COLO668 (cell line): ENCODE measurements at regions not wholly inside any gene's neighbourhood (a gene's known extent, or its start where the extent isn't known, plus 50 kb on each side); places are given as distances from the start of the nearest gene placed in this dataset.
"Not testable (repeated sequence)": the region's sequence is repeated elsewhere in the genome, so short reads cannot be mapped to it uniquely, and the experiment has no call there.

Experiments
- DNase-seq: peaks from one replicate; lab custom pipeline; 2025; ENCODE audit not compliant: unreplicated experiment; lab: John Stamatoyannopoulos, UW

DNA sequence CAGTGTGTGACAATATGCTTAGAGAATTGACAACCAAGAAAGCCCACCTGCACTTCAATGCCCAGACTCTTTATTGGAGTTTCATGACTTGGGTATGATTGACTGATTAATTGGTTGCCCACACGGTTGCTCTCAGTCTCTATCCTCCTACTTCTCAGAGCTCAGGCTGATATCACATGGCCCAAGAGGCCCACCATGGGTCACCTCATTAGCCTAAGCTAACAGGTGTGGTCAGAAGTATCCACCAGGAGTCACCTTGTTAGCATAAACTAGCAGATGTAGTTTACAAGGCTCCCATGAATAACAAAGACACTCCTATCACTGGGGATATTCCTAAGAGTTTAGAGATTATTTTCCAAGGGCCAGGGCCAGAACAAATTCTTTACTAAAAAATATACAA is 120.2 kb upstream of the MBNL1 start:
- DNase-seq, result no peak

DNA sequence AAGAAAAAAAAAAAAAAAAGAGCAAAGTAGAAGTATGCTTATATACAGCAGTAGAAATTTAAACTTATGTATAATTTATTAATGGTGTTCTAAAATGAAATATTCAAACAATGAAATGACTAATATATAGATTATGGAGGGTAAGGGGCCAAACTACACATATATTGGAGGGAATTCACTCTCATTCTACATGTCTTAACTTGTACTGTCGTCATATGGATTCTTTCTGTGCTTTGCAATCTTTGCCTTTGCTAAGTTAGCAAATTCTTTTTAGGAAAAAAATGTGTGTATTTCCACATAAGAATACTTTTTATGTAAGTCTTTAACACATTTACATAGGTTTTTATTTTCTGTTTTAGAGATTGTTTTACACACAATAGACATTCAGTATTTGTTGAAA is 118.9 kb upstream of the MBNL1 start:
- DNase-seq, result no peak

DNA sequence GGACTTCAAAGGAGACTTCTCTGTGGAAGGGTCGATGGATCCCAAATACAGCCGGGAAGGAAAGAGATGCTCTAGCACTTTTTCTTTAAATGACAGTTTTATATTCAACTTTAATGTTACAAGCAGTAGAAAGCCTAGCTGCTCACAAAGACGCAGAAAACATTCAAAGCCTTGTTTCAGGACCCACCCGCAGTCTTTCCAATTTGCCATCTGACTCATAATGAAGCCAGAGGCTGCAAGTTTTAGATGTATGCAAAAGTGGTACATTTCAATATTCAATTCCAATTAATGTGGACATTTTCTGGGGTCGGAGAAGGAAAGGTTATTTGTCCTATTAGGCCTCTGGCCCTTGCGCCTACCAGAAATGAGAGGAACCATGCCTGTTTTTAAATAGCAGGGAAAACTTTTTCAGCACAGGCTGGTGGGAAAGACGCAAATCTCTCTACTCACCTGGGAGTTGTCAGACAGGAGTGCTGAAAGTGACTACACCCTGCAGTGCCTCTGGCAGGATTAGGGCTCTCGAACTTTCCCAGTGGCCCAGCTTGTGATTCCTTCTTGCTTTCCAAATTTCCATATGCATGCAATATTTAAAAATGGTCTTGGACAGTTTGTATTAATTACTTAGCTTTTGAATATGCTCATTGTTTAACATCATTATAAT is 117.4 kb upstream of the MBNL1 start:
- no peak for DNase-seq

DNA sequence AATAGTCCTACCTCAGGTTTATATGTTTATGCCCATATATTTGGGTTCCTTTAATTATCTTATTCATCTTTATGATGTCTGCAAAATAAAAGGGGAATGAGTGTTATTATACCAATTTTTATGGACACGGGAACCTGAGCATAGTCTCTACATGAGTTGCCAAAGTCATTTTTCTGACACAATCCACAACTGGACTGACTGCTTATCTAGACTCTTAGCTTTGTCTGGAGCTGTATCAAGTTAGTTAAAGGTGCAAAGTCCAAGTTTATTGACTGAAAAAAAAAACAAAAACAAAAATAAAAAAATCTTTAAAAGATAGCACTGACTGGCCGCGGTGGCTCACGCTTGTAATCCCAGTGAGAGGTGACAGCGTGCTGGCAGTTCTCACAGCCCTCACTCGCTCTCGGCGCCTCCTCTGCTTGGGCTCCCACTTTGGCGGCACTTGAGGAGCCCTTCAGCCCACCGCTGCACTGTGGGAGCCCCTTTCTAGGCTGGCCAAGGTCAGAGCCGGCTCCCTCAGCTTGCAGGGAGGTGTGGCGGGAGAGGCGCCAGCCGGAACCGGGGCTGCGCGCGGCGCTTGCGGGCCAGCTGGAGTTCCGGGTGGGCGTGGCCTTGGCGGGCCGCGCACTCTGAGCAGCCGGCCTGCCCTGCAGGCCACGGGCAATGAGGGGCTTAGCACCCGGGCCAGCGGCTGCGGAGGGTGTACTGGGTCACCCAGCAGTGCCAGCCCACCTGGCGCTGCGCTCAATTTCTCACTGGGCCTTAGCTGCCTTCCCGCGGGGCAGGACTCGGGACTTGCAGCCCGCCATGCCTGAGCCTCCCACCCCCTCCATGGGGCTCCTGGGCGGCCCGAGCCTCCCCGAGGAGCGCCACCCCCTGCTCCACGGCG is 116.6 kb upstream of the MBNL1 start:
- DNase-seq, result not testable (repeated sequence)

DNA sequence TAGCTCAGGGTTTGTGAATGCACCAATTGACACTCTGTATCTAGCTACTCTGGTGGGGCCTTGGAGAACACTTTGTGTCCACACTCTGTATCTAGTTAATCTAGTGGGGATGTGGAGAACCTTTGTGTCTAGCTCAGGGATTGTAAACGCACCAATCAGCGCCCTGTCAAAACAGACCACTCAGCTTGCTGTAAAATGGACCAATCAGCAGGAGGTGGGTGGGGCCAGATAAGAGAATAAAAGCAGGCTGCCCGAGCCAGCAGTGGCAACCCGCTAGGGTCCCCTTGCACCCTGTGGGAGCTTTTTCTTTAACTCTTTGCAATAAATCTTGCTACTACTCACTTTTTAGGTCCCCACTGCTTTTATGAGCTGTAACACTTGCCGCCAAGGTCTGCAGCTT is 115.6 kb upstream of the MBNL1 start:
- not testable (repeated sequence) for DNase-seq

DNA sequence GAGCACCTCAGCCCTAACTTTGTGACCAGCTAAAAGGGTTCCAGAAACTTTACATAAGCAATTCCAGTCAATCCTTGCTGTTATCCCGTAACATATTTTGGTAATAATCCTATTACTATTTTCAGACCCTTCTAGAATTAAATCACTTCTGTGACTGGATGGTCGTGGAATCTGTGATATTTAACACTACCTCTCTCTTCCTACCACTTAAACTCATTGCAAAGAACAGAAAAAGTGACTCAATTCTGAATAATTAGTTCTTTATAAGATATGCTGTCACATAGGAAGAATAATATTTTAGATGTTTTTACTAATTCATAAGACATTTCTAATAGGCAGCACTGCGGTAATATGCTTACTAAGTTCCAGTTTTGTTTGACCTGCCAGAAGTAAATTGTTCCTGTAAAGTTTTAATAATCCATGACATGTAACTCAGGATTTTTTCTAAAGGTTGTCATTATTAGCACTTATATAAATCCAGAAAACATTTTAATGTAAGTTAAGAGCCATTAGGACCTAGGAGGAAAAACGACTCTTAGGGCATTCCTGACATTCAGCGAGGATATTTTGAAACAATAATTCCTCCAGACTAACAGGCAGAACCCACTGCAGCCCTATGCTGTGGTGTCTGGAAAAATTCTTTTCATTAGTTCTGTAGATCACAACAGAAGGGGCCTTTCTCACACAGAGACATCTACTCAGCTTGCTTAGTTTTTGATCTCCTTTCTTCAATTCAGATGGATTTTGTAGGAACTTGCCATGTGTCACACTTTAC is 113.3 kb upstream of the MBNL1 start:
- no peak for DNase-seq

DNA sequence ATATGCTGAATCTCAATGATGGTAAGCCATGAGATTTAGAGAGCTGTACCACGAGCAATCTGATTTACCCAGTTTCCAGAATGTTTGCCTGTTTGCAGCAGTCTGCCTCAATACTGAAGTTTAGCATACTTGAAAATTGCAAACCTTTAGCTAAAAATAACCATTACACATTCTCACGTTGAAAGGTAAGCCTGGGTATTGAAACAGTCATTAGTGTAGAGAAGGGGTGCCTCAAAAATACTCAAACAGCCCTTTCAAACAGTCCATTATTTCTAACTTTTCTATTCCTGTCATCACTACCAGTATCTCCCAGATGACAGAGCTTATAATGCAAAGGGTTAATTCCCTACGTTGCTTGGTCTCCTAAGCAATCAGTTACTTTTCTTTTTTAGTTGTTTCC is 111.8 kb upstream of the MBNL1 start:
- DNase-seq, result no peak

DNA sequence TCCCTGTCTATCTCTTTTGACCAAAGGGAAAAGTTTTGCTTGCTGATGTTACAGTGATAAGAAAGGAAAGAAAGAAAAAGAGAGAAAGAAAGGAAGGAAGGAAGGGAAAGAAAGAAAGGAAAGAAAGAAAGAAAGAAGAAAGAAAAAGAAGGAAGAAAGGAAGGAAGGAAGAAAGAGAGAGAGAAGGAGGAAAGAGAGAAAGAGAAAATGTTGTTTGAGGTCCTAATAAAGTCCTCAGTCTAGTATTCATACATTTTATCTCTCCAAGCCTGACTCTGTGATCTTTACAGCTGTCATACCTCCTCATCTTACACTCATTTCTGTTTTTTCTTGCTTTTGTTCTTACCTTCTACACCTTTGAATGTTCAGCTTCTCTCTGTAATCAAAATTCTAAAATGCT is 111.4 kb upstream of the MBNL1 start:
- no peak for DNase-seq

DNA sequence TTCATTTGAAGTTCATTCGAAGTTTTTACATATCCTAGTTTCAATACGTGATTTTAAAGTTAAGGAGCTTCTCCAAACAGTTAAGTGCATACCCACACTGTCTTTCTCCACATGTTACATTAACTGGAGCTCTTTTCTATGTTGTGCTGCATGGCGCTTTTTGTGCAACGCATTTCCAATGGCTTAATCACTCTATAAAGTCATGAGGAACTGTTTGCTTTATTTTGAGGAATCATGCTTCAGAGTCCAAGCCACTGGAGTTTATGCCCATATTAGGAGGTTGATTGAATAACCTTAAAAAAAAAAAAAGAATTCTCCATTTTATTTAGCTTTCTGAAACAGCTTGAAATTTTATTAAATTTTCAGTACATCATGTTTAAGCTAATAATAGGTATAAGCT is 109.4 kb upstream of the MBNL1 start:
- DNase-seq, result no peak

DNA sequence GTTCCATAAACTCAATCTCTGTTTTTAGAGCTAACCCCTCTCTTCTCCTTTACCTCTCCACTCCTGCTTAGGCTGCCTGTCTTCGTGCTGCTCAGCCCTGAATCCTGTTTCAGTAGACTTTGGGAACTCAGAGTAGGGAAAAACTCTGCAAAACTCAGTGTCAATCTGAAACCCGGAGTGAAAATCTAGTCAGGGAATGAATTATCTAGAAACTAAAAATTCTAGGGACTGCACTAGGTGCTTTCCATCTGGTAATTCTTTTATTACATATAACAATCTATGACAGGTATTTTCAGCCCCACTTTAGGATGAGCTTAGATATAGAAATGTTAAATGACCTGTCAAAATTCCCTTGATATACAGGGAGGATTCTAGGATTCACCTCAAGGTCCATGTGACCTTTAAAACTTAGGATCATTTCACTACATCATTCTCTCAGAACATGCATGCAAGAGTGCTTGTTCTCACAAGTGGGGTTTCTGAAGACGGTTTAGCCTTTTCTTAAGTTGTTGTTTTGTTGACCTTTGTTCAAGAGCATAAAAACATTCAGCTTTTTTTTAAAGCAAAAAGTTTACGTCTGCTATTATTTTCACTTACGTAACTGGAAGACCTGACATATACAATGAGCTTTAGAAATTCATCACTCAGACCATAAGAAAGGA is 108.2 kb upstream of the MBNL1 start:
- DNase-seq, result no peak

DNA sequence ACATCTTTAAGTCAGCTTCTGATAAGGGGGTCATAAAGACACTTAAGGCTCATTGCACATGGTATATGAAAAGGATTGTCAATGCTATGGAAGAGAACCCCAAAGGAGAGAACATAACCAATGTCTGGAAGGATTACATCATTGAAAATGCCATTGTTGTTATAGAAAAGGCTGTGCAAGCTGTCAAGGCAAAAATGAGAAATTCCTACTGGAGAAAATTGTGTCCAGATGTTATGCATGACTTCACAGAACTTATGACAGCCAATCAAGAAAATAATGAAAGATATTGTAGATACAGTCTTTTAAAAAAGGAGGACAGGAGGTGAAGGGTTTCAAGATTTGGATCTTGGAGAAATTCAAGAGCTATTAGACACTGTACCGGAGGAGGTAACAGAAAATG is 96.3 kb upstream of the MBNL1 start:
- DNase-seq, result no peak

DNA sequence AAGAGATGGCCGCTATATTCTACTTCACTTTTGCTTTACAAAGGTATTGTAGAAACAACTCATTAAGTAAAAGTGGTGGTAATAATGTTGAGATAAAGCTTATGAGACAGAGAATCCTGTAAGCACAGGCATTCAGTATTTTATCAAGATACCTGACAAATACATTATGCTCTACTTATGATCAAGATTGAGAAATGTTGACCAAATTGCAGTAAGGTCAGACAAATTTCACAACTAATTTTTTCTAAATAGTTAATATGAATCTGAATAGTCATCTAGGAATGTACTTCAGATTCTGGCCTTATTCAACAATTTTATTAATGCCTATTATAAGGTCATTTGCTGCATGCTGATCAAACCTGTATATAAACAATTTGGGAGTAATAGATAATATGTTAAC is 95.1 kb upstream of the MBNL1 start:
- DNase-seq, result no peak

DNA sequence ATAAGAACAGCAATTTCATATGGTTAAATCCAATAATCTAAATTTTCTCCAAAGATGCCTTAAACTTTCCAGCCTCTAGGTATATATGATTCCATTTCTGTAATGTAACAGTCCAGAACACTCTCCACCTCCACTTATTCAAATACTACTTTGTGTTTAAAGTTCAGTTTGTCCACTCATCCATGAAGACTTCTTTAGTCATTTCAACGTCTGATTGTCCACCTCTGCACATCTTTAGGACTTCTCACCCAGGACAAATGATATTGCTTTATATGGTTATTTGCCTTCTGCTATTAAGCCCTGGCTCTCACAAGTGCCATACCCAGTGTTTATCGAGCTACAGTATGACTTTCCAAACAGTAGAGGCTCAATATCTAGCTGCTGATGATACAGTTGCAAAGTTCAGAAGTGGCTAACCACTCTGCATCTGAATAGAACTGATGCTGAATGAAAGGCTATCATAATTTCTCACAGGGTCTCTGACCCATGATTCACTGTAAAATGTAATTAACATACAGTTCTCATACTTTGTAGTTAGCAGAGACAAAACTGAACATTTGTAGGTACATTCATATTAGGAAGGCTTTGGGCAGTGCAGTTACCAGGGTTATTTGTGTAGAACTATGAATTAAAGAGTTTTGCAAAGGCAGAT is 93.7 kb upstream of the MBNL1 start:
- no peak for DNase-seq

DNA sequence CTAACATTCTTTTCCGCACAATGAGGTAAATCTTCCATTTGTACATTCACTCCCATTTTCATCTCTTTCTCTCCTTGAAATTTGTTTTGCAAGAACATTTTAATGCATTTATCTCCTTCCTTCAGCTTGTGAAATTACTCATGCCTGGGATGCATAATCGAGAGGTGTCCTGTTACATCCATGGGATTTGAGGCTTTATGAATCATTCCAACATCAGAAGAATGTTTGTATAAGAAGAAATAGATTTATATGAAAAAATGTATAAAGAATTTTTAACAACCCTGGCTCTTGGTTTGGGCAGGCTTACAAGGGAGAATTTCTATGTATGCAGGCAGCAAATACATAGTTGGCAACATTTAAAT is 93.2 kb upstream of the MBNL1 start:
- no peak for DNase-seq

DNA sequence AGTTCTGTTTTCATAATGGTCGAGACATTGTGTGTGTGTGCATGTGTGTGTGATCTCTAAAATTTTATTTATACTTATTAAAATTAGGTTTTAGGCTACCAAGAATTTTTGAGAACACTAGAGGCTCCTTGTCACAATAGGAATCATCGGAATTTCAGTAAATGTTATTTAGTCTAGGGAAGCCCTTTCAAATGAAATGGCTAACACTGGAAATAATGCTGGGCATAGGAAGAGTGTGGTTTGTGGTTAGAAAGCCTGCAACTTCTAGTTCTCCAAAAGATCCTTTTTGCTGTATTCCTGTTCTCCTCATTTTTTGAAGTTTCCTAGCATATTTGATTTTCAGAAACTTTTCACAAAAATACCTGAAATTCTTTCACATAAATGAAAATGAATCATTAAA is 92.5 kb upstream of the MBNL1 start:
- DNase-seq, result no peak

DNA sequence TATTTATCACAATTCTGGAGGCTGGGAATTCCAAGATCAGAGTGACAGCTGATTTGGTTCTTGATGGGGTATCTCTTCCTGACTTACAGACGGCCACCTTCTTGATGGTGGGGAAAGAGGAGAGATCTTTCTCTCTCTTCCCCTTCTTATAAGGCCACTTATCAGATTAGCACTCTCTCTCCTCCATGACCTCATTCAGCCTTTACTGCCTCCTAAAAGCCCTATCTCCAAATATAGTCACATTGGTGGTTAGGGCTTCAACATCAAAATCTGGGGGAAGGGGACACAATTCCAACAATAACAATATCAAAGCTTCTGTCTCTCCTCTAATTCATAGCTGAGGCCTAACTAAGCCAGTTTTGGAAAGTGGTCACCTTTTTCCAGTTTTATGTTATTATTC is 91.7 kb upstream of the MBNL1 start:
- no peak for DNase-seq

DNA sequence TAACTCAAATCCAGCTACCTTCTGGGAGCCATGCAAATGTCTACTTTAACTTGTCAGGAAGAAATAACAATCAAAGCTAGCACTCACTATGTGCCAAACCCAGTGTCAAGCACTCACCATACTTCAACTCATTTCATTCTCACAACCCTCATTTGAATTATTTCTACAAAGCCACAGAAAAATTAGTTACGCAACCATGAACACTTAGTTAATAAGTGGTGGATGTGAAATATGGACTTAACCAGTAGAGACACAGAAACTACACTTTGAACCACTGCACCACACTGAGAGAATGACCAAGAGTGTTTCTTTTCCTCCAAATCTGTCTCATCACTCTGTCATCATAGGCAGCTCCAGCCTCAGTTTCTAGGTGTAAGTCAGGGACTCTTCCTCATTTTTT is 91.0 kb upstream of the MBNL1 start:
- no peak for DNase-seq

DNA sequence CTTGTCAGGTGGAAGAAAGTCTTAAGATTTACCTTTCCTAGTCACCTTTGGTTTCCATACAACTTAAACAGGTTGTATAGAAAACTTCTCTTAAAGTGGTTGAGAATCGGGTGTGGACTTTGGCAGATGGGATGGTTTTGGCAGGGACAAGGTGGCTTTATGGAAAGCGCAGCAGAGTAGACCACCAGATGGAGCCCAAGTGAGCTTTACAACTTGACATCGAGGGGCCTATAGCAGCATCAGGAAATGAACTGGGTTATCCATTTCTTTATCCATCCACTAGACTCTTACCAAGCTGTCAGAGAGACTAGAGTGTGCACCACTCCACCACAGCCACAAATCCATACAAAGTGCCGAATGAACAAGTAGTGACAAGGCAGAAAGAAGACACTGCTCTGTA is 85.3 kb upstream of the MBNL1 start:
- DNase-seq, result peak; percentile 1

DNA sequence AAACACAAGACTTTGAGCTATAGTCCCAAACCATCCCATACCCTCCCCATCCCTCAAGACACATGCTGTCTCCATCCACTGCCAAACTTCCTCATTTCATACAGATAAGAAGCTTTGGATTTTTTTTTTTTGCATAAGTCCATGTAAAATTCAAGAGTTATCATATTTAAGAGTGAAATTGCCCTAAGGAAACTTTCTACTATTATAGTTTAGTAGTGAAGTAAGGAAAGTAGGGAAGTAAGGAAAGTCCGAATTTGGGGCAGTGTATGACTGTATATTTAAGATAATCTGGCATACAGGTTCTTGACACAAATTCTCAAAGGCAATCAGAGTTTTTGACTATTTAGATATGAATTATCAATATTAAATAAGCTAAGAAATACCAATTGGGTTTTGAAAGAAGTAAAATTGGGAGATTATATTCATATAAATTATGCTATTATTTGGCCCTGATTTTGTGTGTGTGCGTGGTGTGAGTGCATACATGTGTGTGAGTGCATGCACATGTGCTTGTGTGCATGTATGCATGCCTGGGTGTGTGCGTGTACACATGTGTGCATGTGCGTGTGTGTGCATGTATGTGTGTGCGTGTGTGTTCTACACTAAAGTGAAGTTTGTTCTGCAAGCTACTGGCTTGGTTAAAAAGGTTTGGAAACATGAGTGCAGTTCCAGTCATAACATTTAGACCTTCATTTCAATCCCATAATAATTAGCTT is 83.6 kb upstream of the MBNL1 start:
- no peak for DNase-seq

DNA sequence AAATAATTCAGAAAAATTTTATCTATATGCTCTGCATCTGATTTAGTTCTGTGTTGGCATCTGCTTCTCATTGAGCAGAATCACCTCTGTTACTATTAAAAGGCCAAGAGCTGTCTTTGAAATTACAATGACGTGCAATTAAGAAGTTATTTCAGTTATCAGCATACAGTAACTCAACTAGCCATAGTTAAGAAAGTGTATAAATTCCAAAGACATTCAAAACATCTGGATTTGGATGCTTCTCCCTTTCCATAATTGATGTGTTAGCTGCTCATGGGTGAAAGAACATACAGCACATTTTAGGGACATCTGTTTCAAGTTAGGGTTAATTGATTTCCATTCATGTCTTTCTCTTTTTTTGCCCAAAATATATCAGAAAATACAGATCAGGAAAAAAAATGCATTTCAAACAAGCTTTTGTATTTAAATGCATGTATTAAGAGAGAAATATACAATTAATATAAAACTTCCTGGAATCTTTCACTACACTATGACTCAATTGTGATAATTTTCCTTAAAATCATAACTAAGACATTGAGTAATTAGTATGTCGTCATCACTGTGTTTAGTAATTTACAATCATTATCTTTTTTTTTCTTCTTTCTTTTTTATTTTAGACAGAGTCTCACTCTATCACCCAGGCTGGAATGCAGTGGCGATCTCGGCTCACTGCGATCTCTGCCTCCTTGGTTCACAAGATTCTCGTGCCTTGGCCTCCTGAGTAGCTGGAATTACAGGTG is 82.7 kb upstream of the MBNL1 start:
- no peak for DNase-seq
